ENCODE measurements at regions not wholly inside any gene's neighbourhood (a gene's known extent, or its start where the extent isn't known, plus 50 kb on each side); places are given as distances from the start of the nearest gene placed in this dataset.

DNA sequence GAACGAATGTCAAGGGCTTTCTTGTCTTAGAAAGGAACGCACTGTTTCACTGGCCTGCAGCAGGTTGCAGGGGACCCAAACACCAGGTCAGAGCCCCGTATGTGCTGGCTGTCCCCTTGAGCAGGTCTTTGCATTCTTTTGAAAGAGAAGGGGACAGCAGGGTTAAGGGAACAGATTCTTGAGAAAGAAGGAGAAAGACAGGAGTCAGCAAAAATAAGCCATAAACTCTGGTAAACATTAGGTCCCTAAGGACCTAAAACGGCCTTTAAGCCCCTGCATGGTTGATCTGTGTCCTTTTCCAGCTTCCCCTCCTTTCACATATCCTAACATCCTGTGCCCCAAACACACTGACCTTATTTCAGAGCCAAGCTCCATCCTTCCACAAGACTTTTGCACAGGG, 190.8 kb upstream of the ADRA1B start:
- DNase-seq = no peak

DNA sequence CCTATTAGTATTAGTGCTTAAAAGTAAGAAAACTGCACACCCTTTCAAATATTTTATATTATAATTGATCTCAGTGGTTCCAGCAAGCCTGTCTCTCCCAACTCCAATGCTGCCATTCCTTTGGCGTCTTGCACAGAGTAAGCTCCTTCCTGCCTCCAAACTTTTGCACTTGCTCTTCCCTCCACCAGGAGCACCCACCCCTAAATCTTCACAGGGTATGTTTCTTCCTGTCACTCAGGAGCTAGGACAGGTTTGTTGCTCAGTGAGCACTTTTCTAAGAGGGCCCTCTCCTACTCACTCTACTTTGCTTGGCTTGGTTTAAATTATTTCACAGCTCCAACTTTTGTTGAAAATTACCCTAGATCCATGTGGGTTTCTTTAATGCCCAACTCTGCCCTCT, 189.1 kb upstream of the ADRA1B start:
- DNase-seq = no peak

DNA sequence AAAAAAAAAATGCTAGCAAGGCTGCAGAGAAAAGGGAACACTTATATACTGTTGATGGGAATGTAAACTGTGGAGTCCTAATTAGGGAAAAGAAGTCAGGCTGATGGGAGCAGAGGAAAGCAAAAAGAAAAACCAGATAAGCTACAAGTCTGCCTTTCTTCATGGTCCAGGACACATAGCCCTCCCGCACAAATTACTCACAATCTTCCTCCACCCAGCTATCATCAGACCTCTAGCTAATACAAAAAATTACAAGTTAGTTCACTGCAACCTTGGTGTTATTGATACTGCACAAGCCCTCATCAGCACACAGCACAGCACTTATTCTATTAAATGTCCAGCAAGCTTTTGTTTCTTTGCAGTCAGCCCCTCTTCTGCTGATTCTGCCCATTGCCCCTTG, 186.0 kb upstream of the ADRA1B start:
- DNase-seq = no peak

DNA sequence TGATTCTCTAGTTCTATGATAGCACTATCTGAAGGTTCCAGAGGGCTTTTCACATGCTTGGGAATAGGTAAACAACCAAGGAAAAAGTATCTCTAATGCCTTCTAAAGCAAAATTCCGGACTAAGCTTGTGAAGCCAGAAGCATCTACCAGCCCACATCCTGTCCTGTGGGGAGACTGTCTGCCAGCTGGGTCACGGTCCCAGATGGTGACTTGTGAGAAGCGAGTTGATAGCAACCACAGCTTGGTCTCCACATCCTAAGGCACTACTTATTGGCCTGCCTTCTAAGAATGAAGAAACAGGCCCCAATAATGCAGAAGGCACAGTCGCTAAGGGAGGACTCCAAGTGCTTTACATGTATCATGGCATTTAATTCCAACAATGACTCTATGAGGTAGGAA, 184.1 kb upstream of the ADRA1B start:
- DNase-seq = no peak

DNA sequence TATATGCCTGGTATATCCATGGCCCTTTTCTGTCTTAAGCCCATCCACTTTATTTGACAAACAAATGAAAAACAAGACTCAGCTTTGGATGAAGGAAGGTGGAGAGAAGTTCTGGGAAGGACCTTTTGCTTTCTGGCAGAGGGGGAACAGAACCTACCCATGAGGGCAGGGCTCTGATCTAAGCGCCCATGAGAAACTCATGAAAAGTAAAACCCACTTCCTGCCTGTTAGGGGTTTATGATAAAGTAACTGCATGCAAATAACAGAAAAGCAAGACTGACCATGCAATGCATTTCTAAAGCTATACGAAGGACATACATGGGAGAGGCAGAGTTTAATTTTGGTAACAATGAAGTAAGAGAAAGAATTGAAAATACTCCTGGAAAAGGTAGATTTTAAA, 181.9 kb upstream of the ADRA1B start:
- DNase-seq = no peak

DNA sequence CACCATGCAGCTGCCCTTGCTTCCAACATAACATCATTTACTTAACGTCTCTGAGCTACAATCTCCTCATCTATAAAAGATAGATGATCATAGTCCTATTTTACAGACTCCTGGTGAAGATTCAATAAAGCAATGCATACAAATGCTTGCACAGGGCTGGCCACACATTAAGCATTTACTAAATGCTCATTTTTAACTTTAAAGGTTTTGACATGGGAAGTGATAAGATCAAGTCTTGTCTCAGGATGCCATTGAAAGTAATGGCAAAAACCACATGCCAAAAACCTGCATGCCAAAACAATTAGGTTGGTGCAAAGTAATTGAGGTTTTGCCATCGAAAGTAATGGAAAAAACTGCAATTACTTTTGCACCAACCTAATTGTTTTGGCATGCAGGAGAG, 181.2 kb upstream of the ADRA1B start:
- DNase-seq = no peak

DNA sequence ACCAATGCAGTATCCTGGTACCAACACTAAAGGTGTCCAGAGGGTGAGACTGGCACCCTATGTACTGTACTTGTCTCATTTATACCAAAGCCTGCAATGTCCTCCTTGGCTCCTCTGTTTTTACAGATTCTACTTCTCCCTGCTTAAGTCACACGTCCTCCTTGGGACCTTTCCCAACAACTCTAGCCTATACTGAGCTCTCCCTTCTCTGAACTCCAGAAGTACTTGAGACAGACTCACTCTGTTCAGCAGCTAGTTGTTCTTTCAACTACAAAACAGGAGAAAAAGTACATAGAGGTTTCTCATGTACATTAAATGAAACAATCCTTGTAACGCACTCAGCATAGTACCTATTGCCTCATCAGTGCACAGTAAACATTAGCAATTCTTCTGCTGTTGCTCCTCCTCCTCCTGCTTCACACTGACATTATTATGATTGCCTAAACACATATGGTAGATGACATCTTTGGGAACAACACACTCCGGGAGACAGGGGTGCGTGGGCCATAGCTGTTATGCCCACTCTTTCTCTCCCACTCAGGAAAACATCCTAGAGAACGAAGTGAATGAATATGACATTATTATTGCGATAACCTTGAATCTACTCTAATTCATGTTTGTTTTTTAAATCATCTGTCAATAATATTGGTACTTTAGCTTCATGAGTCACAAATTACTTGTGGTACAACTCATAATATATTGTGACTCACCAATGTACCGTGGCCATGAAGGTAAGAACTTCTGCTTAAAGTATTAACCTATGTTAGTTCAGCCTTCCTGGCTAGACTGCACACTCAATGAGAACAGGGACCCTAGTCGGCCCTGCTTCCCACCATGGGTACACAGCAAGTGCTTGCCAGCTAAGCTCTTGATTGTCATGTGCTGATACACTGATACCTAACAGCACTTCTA, 180.3 kb upstream of the ADRA1B start:
- no peak for DNase-seq

DNA sequence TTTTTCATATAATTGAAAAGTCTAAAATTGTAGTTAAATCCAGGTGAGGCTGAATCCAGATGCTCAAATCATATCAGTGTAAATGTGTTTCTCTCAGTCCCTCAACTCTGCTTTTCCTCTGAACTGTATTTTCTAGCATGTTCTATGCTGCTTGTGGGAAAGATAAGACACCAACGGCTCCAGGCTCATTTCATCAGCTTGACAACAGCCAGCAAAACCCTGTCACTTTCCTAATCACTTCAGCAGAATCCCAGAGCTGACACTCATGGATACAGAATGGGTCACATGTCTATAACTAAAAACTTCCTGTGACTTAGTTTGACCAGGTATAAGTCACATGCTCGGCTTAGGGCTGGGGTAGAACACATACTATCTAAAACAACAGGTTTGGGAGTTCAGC, 179.4 kb upstream of the ADRA1B start:
- no peak for DNase-seq

DNA sequence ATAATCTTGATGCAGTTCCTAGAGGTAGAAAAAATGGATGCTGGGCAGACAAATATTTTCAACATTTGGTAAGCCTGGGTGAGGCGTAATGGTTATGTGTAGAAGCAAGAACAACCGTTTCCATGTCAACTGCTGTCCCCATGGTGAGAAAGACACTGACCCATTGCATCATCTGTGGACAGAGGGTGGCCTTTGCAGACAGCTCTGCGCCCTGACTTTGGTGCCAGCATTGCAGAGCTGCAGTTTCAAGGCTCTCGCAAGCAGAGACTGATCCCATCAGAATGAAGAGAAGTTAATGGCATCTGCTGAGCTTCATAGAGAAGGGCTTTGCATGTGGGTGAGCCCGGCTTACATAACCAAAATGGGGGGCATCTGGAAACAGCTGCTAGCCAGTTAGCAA, 179.0 kb upstream of the ADRA1B start:
- no peak for DNase-seq

DNA sequence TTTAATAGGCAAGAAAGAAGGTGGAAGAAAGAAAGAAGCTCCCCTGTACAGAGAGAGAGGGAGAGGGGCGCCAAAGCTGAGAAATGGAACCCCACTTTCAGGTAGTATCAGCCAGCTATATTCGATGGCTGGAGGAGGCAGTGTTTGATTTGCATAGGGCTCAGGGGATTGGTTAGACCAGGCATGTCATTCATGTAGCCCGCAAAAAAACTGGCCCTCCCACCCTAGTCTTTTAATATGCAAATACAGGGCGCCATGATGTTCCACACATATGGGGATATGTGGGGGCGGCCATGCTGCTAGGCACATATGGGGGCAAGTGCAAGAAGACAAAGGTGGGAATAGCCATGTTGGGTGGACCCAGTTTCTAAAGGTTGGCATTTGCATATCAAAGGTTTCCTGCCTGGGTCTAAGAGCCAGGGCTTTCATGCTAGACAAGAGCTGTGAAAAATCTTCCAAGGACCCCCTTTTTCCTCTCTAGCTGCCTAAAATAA, 174.4 kb upstream of the ADRA1B start:
- no peak for DNase-seq

DNA sequence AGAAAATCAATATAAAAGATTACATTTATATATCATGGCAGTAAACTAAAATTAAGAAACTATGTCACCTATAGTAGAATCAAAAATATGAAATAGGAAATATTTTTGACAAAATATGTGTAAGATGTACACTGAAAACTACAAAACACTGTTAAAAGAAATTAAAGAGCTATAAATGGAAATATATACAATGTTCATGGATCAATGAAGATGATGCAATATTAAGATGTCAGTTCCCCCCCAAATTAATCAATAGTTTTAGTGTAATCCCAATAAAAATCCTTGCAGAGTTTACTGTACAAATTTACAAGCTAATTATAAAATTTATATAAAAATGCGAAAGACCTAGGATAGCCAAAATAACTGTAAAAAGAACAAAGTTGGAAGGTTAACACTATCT, 173.0 kb upstream of the ADRA1B start:
- DNase-seq = no peak

DNA sequence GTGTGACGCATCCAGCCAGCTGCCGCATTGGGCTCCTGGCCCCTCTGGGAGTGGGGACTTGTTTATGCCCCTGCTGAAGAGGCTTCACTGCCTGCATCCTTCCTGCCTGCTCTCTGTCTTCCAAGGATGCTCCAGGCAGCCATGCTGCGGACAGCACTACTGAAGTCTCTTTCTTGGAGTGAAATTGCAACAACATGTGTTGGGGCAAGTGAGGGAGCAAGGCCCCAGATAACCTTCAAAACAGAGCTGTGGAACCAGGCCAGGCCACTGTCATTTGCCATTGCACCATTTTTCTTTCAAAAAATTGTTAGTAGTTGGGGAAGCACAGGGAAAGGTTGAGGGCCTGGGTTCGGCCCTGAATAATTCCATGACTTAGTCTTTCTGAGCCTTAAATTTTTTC, 169.6 kb upstream of the ADRA1B start:
- no peak for DNase-seq

DNA sequence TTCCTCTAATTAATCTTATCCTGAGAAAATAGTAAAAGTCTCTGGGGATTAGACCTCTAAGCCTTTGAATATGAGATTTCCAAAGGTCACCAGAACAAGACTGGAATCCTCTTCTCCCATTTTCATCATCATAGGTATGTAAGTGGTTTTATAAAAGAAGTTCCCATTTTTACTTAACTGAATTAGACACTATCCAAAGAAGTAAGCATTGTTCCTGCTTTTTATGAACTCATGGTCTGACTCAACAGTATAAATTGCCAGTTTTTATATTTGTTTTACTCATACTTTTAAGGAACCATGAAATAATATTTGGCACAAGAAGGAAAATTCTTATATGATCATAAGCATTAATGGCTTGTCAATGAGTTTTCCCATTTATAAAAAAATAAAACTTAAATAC, 167.1 kb upstream of the ADRA1B start:
- DNase-seq = no peak

DNA sequence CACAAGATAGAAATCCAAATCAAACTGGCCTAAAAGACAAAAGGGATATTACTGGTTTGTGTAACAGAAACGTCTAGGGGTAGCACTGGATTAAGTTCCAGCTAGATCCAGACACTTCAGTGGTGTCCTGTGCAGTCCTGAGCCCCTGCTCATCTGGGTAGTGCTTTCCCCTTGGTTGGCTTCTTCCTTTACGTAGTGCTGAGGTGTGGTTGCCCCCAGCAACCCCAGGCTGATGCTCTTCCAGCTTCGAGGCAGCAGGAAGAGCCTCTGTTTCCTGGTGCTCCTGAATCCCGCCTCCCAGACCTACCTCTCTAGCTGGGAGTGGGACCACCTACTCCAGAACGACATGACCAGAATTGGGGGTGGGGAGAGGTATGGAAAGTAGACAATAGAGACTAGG, 166.1 kb upstream of the ADRA1B start:
- DNase-seq = no peak

DNA sequence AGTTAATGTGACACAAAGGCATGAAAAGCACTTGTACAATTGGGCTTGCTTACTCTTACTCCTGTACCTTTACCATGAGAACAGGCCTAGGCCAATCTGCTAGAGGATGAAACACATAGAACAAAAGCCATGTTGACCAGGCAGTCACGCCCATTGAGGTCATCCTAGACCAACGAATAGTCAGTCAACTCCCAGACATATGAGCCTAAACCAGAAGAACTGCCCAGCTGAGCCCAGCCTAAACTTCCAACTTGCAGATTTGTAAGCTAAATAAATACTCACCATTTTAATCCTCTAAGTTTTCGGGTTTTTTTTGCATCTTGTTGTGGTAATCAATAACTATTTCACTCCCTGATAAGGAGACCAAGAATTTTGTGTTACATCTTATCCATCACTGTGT, 164.8 kb upstream of the ADRA1B start:
- no peak for DNase-seq

DNA sequence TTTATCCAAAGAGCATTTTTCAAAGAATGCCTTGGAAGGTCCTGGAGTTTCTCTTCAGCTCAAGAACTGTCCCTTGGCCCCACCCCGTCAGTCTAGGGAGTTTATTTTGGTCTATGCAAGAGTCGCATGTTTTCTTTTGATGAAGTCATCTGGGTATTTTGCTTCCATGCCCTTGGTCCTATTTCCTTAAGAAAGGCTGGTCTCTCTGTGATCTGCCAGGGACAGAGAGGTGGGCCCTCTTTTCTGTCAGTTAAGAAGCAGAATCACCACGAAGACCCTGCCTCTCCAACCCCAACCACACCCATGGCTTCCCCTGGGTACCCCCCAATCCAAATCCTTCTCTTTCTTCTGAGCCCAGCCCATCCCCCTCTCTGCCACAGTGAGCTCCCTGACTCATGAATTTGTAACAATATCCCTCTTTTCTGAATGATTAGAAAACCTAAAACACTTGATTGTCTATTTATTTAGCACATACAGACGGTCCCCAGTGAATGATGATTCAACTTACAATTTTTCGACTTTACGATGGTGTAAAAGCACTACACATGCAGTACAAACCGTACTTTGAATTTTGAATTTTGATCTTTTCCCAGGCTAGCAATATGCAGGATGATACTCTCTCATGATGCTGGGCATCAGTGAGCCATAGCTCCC, 163.5 kb upstream of the ADRA1B start:
- DNase-seq = no peak

DNA sequence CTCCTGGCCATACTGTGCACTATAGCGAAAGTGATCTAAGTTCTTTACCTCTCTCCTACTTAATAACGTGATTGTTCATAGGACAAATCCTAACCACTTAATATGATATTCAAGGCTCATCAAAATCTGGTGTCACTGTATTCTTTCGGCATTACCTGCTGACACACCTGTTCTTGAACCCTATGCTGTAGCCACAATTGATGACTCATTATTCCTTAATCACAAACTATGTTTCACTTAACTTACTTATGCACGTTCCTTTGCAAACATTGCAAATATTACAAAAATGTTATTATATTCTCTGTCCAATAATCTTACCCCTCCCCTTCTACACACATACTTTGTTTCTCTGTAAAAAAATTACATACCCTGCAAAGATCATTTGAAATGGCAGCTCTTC, 158.1 kb upstream of the ADRA1B start:
- DNase-seq = no peak

DNA sequence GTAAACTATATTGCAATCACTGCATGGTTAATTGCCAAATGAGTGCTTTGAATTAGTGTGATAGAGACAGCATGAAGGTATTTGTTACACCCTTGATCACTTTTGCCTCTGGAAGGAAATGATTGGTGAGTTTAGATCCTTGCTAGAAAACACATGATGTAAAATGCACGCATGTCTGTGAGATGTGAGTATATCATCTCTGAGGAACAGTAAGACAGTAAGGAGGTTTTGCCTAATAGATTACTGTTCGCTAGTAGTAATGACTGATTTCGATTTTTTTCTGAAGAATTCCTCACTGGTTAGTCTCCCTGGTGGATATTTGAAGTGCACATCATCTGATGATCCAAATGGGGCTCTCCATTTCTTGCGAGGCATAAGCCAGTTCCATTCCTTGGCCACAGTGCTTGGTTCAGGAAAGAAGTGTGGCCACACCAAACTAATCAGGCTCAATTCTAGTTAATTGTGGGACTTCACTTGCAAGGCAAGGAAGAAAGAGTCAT, 156.4 kb upstream of the ADRA1B start:
- DNase-seq = no peak

DNA sequence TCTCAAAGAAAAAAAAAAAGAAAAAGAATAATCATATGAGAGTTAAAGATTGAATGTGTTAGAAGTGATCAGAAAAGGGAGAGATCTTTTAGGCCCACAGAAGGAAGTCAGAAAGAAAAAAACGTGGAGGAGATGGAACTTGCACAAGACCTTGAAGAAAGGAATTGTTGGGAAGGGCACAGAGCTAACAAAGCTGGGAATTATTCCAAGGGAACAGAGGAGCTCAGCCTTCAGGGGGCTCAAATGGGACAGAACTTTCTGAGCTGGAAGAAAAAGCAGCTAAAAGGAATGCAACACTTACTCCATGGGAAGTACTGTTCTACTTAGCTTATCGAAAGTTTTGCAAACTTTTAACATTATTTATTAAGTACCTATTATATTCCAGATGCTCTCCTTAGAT, 153.4 kb upstream of the ADRA1B start:
- DNase-seq = no peak

DNA sequence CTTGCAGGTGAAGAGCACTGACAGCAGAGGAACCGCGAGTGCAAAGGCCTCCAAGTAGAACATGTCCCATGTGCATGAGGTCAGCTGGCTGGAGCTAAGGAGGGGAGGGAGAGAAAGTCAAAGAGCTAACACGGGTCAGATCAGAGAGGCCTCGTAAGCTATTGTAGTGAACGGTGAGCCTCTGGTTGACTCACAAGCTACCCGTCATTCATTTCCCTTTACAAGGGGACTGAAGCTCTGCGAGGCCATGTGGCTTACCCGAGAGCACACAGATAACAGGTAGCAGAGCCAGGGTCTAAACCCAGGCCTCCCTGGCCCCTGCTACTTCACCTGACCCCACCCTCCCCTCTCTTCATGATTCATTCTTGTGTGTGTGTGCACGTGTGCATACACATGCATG, 152.7 kb upstream of the ADRA1B start:
- no peak for DNase-seq

DNA sequence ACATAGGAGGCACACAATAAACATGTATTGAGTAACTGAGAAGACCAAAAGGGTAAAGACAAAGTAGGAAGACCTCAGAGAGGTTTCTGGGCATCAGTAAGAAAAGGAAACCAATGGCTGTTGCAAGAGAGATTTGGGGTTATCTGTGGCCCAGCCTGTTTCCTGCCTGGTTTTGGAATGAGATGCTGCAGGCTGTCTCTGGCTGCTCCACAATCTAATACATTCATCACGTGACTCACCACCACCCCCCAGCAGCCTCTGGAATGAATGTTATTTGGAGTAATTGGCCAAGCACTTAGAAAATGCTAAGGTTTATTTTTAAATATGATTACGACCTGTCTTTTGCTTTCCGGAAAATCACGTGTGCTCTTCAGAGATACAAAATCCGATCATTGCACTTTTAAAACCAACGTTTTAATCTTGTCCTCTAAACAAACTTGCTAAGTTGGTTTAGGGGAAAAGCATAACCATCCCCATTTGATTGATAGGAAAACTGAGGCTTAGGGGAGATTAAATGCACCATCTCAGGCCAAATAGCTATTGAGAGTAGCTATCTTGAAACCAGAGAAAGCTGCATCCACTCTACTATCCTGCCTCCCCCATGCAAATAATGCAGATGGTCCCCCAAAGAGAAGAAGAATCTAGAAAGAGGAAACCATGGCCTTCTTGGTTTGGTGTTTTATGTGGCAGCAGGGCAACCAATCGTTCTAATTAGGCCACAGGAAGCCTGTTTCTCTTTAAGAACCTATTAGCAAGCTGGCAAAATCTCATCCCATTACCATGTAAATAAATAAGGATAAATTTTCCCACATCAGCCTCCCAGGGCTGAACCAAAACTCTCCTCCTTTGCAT, 151.8 kb upstream of the ADRA1B start:
- DNase-seq = no peak

DNA sequence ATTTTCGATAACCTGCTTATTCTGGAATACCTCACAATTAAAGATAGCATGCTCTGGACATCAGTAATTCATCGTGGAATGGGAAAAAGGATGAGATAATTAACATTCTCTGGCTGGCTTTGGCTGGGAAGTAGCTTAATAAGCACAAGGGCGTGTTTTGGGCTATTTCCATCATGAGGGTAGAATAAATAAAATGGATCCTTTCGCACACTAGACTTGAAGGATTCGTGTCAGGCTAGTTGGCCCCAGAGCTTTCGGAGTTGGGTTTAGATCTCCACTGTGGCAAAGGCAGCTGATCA, 151.2 kb upstream of the ADRA1B start:
- no peak for DNase-seq

DNA sequence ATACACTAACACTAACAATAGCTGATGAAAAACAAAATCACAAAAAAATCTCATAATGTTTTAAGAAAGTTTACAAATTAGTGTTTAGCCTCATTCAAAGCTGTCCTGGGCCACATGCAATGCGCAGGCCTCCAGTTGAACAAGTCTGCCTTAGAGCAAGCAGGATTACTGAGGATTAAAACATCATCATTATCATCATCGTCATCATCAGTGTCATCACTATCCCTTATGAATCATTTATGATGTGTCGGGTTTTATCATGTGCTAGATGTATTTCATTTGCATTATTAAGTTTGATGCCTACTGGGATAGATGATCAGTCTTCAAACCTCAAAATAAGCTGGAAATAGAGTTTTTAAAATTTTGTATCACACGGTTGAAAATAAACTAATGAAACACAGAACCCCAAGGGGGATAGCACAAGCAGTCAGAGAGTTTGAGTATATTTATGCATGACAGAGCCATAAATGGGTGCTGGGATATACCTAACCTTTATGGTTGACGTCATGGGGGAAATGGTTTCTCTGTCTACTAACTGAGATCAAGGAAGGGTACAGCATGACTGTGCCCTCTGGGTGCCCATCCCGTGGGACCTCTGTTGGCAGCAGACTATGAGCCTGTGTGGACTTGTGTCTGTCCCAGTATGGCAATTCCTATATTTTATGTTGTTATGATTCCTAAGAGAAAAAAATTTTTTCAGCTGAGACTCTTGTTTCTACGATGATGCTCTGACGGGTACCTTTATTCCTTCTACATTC, 150.3 kb upstream of the ADRA1B start:
- DNase-seq = no peak

Data from RPMI8226 (cell line).